Kidney epithelial cell (primary cell): ENCODE measurements at regions not wholly inside any gene's neighbourhood (a gene's known extent, or its start where the extent isn't known, plus 50 kb on each side); places are given as distances from the start of the nearest gene placed in this dataset.

Experiments used
- DNase-seq: peaks from one replicate; pipeline ENCODE4 v3.0.0-alpha.2; 2010; ENCODE audit warnings: low read depth
- H3K27me3 ChIP-seq: 2 replicates; pipeline ENCODE4 v1.6.0; 2011; ENCODE audit warnings: low read length; ENCODE audit not compliant: control insufficient read depth, insufficient read depth
- H3K36me3 ChIP-seq: 2 replicates; pipeline ENCODE4 v1.5.1; 2011; ENCODE audit warnings: low read length; ENCODE audit not compliant: control insufficient read depth, insufficient read depth
- H3K4me3 ChIP-seq: 2 replicates; pipeline ENCODE4 v1.5.1; 2011; ENCODE audit warnings: low read depth, mild to moderate bottlenecking, control low read depth, low read length
- TF ChIP-seq, protein P1 (sequence below): IDR thresholded peaks from 2 replicates; pipeline ENCODE4 v1.5.1; 2011; ENCODE audit warnings: mild to moderate bottlenecking, moderate library complexity, low read length, control low read depth, inconsistent platforms; ENCODE audit not compliant: insufficient read depth, poor library complexity, severe bottlenecking

DNA sequence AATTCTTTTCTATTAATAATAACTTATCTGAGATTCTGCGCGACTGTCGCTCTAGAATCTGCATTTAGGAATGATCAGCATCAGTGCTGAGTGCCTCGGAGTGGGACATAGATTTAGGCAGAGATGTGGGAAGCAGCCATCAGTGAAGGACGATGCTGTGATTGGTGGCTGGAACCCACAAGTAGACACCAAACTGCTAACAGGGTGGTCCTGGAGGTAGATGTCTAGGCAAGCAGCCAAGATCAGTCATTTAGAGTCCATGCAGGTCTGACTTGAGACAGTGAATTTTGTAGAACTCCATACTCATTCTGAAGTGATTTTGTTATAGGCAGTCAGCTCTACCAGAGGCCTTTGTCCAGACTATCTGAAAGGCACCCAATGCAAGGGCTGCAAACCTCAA, 51.8 kb upstream of the LYST start:
- Histone ChIP-seq H3K4me3 (no peak overlapping the region), H3K36me3 (no peaks in the 10 kb centered on the region), H3K27me3 (no peaks in the 10 kb centered on the region)
- TF ChIP-seq, protein P1, sequence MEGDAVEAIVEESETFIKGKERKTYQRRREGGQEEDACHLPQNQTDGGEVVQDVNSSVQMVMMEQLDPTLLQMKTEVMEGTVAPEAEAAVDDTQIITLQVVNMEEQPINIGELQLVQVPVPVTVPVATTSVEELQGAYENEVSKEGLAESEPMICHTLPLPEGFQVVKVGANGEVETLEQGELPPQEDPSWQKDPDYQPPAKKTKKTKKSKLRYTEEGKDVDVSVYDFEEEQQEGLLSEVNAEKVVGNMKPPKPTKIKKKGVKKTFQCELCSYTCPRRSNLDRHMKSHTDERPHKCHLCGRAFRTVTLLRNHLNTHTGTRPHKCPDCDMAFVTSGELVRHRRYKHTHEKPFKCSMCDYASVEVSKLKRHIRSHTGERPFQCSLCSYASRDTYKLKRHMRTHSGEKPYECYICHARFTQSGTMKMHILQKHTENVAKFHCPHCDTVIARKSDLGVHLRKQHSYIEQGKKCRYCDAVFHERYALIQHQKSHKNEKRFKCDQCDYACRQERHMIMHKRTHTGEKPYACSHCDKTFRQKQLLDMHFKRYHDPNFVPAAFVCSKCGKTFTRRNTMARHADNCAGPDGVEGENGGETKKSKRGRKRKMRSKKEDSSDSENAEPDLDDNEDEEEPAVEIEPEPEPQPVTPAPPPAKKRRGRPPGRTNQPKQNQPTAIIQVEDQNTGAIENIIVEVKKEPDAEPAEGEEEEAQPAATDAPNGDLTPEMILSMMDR: no peak
- DNase-seq: no peak

DNA sequence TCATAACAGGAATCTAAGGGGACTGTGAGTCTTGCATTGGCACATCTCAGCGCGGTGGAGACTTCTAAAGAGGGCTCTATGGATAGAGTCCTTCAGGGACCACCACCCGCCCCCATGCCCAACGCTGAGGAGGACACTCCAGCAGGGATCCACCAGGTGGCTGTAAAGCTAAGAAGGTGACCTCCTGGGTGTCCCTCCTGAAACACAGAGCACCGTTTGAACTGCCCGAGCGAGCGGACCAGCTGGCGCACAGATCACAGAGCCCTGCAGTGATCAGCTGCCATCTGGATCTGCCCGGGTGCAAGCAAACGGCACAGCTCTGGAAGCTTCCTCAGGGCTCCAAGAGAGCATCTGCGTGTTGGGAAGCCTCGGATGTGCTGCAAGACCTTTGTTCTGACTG, 51.3 kb upstream of the LYST start:
- no peak for DNase-seq
- Histone ChIP-seq H3K36me3 (no peaks in the 10 kb centered on the region), H3K4me3 (no peak overlapping the region), H3K27me3 (no peaks in the 10 kb centered on the region)
- TF ChIP-seq, protein P1: no peak

- Histone ChIP-seq H3K27me3 (no peaks in the 10 kb centered on the region), H3K4me3 (no peak overlapping the region), H3K36me3 (no peaks in the 10 kb centered on the region)
- DNase-seq: peak; percentile 100
- TF ChIP-seq, protein P1: no peak
Measured at GRCh38 chr1:235917267-235917811, 50.6 kb upstream of the LYST start.
